ENCODE measurements at regions not wholly inside any gene's neighbourhood (a gene's known extent, or its start where the extent isn't known, plus 50 kb on each side); places are given as distances from the start of the nearest gene placed in this dataset.

DNA sequence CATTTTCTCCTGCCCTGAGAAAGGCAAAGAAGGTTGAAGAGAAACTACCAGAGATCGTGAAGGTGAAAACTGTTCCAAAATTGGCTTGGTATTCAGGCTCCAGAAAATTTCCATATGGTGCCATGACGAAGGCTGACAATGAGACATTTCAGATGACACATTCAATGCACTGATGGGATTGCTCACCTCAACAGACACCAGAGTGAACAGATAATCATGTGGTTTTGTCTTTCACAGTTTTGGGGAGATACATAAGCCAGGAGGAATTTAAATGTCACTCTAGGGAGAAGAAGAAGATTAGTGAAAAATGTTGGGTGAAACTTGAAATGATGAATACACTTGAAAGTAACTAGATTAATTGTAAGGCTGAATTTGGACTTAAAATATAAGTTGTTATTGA lies 339.7 kb upstream of the EPHA3 start:
- ATAC-seq (no peak), DNase-seq (ENCODE audit: low read depth, low spot score) (no peak)
- Histone ChIP-seq H3K27ac (ENCODE audit: low read length) (no peak overlapping the region), H3K9me3 (ENCODE audit: control insufficient read depth, insufficient read depth, low read depth, low read length) (no peaks in the 10 kb centered on the region), H3K4me1 (ENCODE audit: control insufficient read depth, insufficient read depth, low read length) (no peaks in the 10 kb centered on the region), H3K27me3 (ENCODE audit: control insufficient read depth, insufficient read depth, low read length) (no peaks in the 10 kb centered on the region), H3K36me3 (ENCODE audit: control insufficient read depth, insufficient read depth, low read length) (no peaks in the 10 kb centered on the region), H3K4me3 (ENCODE audit: low read depth in 2 of 2, low read length in 2 of 2) (no peak overlapping the region)
- in situ Hi-C loops (cut with HindIII; ENCODE audit: low pct_unique_long_range_greater_than_20kb, low sequenced_read_pairs) = no loop called here
- intact Hi-C loops (cut with micrococcal nuclease; ENCODE audit: unreplicated experiment) = no loop called here
- TF ChIP-seq, protein P1, sequence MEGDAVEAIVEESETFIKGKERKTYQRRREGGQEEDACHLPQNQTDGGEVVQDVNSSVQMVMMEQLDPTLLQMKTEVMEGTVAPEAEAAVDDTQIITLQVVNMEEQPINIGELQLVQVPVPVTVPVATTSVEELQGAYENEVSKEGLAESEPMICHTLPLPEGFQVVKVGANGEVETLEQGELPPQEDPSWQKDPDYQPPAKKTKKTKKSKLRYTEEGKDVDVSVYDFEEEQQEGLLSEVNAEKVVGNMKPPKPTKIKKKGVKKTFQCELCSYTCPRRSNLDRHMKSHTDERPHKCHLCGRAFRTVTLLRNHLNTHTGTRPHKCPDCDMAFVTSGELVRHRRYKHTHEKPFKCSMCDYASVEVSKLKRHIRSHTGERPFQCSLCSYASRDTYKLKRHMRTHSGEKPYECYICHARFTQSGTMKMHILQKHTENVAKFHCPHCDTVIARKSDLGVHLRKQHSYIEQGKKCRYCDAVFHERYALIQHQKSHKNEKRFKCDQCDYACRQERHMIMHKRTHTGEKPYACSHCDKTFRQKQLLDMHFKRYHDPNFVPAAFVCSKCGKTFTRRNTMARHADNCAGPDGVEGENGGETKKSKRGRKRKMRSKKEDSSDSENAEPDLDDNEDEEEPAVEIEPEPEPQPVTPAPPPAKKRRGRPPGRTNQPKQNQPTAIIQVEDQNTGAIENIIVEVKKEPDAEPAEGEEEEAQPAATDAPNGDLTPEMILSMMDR (IDR thresholded peaks at IDR 0.05) = no peak
- no peak for TF ChIP-seq POLR2AphosphoS5 (IDR thresholded peaks at IDR 0.05; ENCODE audit: low read depth, low read length)
- TF ChIP-seq TCF7L2 (IDR thresholded peaks at IDR 0.05; ENCODE audit: low read depth, low read length) = no peak
- no peak for TF ChIP-seq REST (IDR thresholded peaks at IDR 0.05; ENCODE audit: insufficient read depth in 1 of 2, low read depth in 2 of 2, low read length in 1 of 2)
- no peak for TF ChIP-seq SIN3A (IDR thresholded peaks at IDR 0.05; ENCODE audit: borderline replicate concordance, insufficient read depth, low read depth, low read length)
- ChIA-PET CTCF (no interaction called here), POLR2A (no interaction called here)
- no TSS peak for BruUV-seq (replicated peaks)

DNA sequence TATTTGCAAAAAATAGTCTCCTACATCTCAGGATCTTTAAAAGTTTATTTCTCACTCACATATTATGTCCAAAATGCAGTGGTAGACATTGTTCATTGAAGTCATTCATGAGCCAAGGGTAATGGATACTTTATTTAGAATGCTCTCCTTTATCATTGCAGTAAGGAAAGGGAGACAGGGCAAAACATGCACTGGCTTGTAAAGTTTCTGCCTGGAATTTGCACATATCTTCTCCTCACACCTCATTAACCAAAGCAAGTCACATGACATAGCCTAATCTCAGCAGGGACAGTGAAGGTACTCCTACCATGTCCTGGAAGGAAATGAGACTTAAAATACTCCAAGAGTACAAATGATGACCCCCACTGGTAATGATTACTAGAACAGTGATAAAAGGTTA lies 333.7 kb upstream of the EPHA3 start:
- no peak overlapping the region for H3K4me3 ChIP-seq (ENCODE audit: low read depth in 2 of 2, low read length in 2 of 2)
- intact Hi-C loops (cut with micrococcal nuclease; ENCODE audit: unreplicated experiment) (no loop called here), in situ Hi-C loops (cut with HindIII; ENCODE audit: low pct_unique_long_range_greater_than_20kb, low sequenced_read_pairs) (no loop called here)
- ATAC-seq (no peak), DNase-seq (ENCODE audit: low read depth, low spot score) (no peak)
- CTCF ChIA-PET = no interaction called here
- H3K27me3 ChIP-seq (ENCODE audit: control insufficient read depth, insufficient read depth, low read length) = no peaks in the 10 kb centered on the region
- H3K9me3 ChIP-seq (ENCODE audit: control insufficient read depth, insufficient read depth, low read depth, low read length) = no peaks in the 10 kb centered on the region
- POLR2A ChIA-PET = no interaction called here
- TF ChIP-seq SIN3A (IDR thresholded peaks at IDR 0.05; ENCODE audit: borderline replicate concordance, insufficient read depth, low read depth, low read length) (no peak), TCF7L2 (IDR thresholded peaks at IDR 0.05; ENCODE audit: low read depth, low read length) (no peak), REST (IDR thresholded peaks at IDR 0.05; ENCODE audit: insufficient read depth in 1 of 2, low read depth in 2 of 2, low read length in 1 of 2) (no peak)
- TF ChIP-seq, protein P1 (IDR thresholded peaks at IDR 0.05) = no peak
- no peaks in the 10 kb centered on the region for H3K4me1 ChIP-seq (ENCODE audit: control insufficient read depth, insufficient read depth, low read length)
- BruUV-seq (replicated peaks) = no TSS peak
- H3K36me3 ChIP-seq (ENCODE audit: control insufficient read depth, insufficient read depth, low read length) = no peaks in the 10 kb centered on the region
- no peak overlapping the region for H3K27ac ChIP-seq (ENCODE audit: low read length)

Data from Panc1 (cell line).